IPS DF 6.9 (cell line): ENCODE measurements at regions not wholly inside any gene's neighbourhood (a gene's known extent, or its start where the extent isn't known, plus 50 kb on each side); places are given as distances from the start of the nearest gene placed in this dataset.

Experiments
- DNase-seq: peaks from one replicate; pipeline ENCODE4 v3.0.0-alpha.2; 2013; ENCODE audit warnings: low read depth, low spot score
- H3K27ac ChIP-seq: one replicate; pipeline ENCODE4 v1.5.1; 2013; ENCODE audit warnings: low read length, control low read depth
- H3K27me3 ChIP-seq: 2 replicates; pipeline ENCODE4 v1.6.1; 2013; ENCODE audit warnings: mild to moderate bottlenecking, low read length; ENCODE audit not compliant: control insufficient read depth, insufficient read depth
- H3K36me3 ChIP-seq: 2 replicates; pipeline ENCODE4 v1.6.1; 2013; ENCODE audit warnings: low read length; ENCODE audit not compliant: control insufficient read depth, insufficient read depth
- H3K4me1 ChIP-seq: 2 replicates; pipeline ENCODE4 v1.6.1; 2013; ENCODE audit warnings: low read length; ENCODE audit not compliant: control insufficient read depth, insufficient read depth
- H3K4me3 ChIP-seq: 2 replicates; pipeline ENCODE4 v1.5.1; 2013; ENCODE audit warnings: mild to moderate bottlenecking, low read length
- H3K9me3 ChIP-seq: 2 replicates; pipeline ENCODE4 v1.6.1; 2013; ENCODE audit warnings: low read length, inconsistent platforms; ENCODE audit not compliant: control insufficient read depth, insufficient read depth
- WGBS: extraction: QIAGEN DNeasy Blood & Tissue Kit; methylation state at CpG from one replicate; pipeline ENCODE4 v1.1.7; 2013; ENCODE audit warnings: mixed read lengths, missing lambda C conversion rate; ENCODE audit not compliant: insufficient read length, insufficient coverage; 5-methylcytosine and 5-hydroxymethylcytosine counted together

DNA sequence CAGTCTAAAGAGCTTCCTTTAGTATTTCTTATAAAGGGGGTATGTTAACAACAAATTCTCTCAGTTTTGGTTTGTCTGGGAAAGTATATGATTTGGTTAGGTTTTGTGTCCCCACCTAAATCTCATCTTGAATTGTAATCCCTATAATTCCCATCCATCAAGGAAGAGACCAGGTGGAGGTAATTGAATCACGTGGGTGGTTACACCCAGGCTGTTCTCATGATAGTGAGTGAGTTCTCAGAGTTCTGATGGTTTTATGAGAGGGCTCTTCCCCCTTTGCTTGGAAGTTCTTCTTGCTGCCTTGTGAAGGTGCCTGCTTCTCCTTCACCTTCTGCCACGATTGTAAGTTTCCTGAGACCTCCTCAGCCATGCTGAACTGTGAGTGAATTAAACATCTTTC lies 109.1 kb downstream of the MACIR start:
- WGBS = no CpG with 5 or more reads among the region's 2 CpGs
- no peak overlapping the region for H3K4me3 ChIP-seq
- no peak for DNase-seq
- no peaks in the 10 kb centered on the region for H3K4me1 ChIP-seq
- H3K36me3 ChIP-seq = no peaks in the 10 kb centered on the region
- no peak overlapping the region for H3K27ac ChIP-seq
- H3K9me3 ChIP-seq = no peaks in the 10 kb centered on the region
- no peaks in the 10 kb centered on the region for H3K27me3 ChIP-seq

DNA sequence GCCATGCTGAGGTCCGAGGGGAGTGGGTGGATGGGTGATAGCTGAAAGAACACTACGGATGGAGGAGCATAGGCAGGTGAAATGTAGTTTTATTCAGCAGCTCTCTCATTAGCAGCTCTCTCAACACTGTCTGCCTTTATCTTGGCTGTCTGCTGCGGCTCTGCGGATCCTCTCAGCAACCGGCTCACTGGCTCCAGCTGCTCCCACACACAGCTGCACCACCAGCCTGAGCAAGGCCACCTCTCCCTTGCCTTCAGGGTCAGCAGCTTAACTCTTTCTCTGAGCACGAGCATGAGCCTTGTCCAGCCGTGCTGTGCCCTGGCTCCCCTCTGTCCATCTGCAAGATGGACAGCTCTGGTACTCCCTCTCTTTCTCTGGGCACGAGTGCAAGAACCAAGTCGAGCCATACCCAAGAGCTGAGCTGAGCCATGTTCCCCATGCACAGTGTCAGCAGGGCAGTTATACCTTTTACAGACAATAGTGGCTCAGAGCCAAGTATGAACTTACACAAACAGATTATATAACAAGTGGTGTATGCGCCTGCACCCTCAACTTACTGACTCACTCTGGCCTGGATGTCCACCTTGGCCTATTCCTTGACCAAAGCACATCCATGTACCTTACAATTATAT lies 108.5 kb downstream of the MACIR start:
- no peaks in the 10 kb centered on the region for H3K4me1 ChIP-seq
- H3K27me3 ChIP-seq = no peaks in the 10 kb centered on the region
- H3K36me3 ChIP-seq = no peaks in the 10 kb centered on the region
- DNase-seq = no peak
- H3K27ac ChIP-seq = no peak overlapping the region
- H3K4me3 ChIP-seq = no peak overlapping the region
- no CpG with 5 or more reads among the region's 10 CpGs for WGBS
- no peaks in the 10 kb centered on the region for H3K9me3 ChIP-seq

- no CpG with 5 or more reads among the region's 2 CpGs for WGBS
Measured at GRCh38 chr5:103364074-103364473, 105.5 kb downstream of the MACIR start.

DNA sequence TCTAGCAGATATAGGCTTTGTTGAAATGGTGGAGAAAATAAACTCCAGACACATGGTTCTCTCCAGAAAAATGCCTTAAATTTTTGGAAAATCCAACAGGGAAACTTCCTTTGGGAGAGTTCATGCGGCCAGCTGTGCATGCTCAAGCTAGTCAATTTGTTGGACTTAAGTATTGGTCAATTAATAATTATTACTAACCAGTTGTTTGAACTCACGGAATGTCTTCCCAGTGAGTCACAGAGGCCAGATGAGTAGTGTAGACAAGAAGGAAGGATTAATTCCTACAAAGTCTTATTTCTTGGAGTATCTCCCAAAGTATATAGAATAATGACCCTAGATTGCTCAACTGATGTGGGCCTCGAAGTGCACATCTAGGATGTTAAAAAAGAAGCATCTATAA lies 103.6 kb downstream of the MACIR start:
- H3K27me3 ChIP-seq = no peaks in the 10 kb centered on the region
- H3K9me3 ChIP-seq = no peaks in the 10 kb centered on the region
- WGBS = no CpG with 5 or more reads among the region's 3 CpGs
- H3K27ac ChIP-seq = no peak overlapping the region
- H3K4me3 ChIP-seq = no peak overlapping the region
- H3K36me3 ChIP-seq = no peaks in the 10 kb centered on the region
- no peaks in the 10 kb centered on the region for H3K4me1 ChIP-seq
- DNase-seq = no peak

More at GRCh38 chr5:103364074-103364473, 105.5 kb downstream of the MACIR start:
- no peaks in the 10 kb centered on the region for H3K27me3 ChIP-seq
- H3K36me3 ChIP-seq = no peaks in the 10 kb centered on the region
- H3K4me3 ChIP-seq = no peak overlapping the region
- no peaks in the 10 kb centered on the region for H3K4me1 ChIP-seq
- DNase-seq = no peak
- no peak overlapping the region for H3K27ac ChIP-seq
- no peaks in the 10 kb centered on the region for H3K9me3 ChIP-seq

GRCh38 chr5:103360475-103360874 lies 101.9 kb downstream of the MACIR start:
- Histone ChIP-seq H3K27me3 (no peaks in the 10 kb centered on the region), H3K9me3 (no peaks in the 10 kb centered on the region), H3K4me3 (no peak overlapping the region), H3K4me1 (no peaks in the 10 kb centered on the region), H3K27ac (no peak overlapping the region), H3K36me3 (no peaks in the 10 kb centered on the region)
- no peak for DNase-seq

DNA sequence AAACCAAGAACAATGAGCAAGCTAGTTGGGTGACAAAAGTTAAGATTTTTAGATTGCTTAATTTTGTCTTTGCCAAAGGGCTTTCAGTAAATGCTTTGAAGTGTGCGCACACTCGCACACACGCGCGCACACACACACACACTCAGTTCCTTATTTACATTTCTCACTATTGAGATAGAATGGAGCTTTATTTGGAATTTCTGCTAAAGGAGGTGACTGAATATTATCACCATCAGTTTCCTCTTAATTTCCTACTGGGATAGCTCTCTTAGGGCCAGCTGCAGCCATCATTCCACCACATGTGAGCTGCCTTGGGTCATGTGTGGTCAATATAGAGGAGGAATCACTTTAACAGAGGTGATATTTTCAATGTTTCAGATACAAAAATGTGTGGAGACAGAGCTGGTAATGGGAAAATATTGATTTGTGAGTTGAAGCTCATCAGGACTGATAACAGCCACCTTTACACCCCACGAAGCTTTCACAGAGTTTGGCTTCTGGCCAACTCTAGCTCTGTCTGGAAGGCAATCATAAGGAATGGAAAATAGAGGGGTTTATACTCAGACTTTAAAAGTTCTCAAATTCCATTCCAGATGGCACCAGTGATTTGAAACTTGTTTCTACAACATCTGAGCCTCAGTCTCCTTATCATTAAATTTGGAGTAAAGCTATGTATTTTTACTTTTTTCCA lies 99.9 kb downstream of the MACIR start:
- no peak overlapping the region for H3K4me3 ChIP-seq
- no peaks in the 10 kb centered on the region for H3K27me3 ChIP-seq
- H3K36me3 ChIP-seq = no peaks in the 10 kb centered on the region
- WGBS = no CpG with 5 or more reads among the region's 6 CpGs
- H3K4me1 ChIP-seq = no peaks in the 10 kb centered on the region
- DNase-seq = no peak
- H3K9me3 ChIP-seq = no peaks in the 10 kb centered on the region
- no peak overlapping the region for H3K27ac ChIP-seq

DNA sequence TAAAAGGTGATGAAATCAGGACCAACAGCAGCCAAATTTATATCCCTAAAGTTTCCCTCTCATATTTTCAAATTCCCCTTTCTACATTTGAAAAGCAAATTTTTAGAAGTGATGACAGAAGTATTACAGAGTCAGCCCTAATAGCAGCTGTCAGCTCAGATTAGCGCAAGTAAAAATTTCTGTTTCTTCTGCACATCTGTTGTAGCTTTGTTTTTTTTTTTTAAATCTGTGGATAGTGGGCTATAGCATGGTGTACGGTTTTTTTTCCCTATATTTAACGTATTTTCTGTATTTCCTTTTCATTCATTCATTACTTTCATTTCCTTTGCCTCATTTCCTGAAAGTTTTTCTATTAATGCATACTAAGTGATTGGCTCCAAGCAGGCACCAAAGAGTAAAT lies 99.1 kb downstream of the MACIR start:
- Histone ChIP-seq H3K4me1 (no peaks in the 10 kb centered on the region), H3K36me3 (no peaks in the 10 kb centered on the region), H3K4me3 (no peak overlapping the region), H3K27me3 (no peaks in the 10 kb centered on the region), H3K27ac (no peak overlapping the region), H3K9me3 (no peaks in the 10 kb centered on the region)
- WGBS = no CpG with 5 or more reads among the region's 3 CpGs
- no peak for DNase-seq

DNA sequence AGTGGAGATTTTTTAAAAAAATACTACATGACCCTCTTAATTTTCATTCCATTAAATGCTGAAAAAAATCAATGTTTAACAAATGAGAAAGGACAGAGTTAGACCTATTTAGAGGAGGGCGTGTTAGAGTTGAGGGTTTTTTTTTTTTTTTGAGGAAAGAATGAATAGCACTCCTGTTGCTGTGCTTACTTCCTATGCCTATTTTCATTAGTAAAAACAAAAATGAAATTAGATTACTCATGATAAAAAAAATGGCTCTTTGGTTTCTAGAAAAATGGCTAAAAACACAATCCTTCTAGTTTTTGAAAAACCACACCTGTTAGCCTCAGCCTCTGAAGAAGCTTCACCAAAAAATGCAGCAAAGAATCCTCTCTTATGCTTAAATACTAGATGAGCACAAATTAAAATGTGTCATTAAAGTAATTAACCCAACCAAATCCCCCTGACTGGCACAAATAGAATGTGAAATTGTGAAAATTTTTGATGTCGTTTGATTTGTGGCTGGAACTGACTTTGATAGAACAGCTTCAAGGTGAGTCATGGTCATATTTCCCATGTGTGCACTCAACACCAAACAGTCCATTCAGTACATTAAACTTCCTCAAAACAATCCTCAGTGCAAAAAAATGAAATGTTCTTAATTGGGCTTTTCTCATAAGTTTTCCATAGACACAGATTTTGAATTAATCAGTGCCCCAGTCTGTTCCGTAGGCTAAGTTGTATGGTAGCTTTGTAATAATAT lies 98.0 kb downstream of the MACIR start:
- Histone ChIP-seq H3K4me3 (no peak overlapping the region), H3K4me1 (no peaks in the 10 kb centered on the region), H3K9me3 (no peaks in the 10 kb centered on the region), H3K27me3 (no peaks in the 10 kb centered on the region), H3K36me3 (no peaks in the 10 kb centered on the region), H3K27ac (no peak overlapping the region)
- DNase-seq = no peak
- WGBS = 100% methylated on average over 1 of the region's 3 CpGs

- no CpG with 5 or more reads among the region's 2 CpGs for WGBS
- Histone ChIP-seq H3K27ac (no peak overlapping the region), H3K4me1 (no peaks in the 10 kb centered on the region), H3K4me3 (no peak overlapping the region), H3K27me3 (no peaks in the 10 kb centered on the region), H3K9me3 (no peaks in the 10 kb centered on the region), H3K36me3 (no peaks in the 10 kb centered on the region)
- DNase-seq = no peak
Measured at GRCh38 chr5:103355579-103355978, 97.0 kb downstream of the MACIR start.

DNA sequence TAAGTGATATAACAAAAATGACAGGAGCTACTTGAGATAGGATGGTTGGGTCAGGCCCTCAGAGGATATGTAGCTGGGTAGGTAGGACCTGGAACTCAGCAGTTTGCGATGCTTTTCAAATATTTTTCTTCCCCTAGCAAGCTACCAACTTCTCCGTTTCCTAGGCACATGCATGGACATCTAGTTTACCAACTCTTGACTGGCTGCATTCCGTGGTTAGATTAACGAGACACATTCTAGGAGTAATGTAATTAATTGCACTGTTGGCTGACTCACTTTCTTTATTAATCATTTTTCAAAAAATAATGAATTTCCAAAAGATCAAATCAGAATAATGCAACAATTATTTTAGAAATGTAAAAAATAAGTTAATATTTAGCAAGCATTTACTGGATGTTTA lies 95.9 kb downstream of the MACIR start:
- no peaks in the 10 kb centered on the region for H3K27me3 ChIP-seq
- H3K4me1 ChIP-seq = no peaks in the 10 kb centered on the region
- WGBS = no CpG with 5 or more reads among the region's 4 CpGs
- H3K27ac ChIP-seq = no peak overlapping the region
- no peak overlapping the region for H3K4me3 ChIP-seq
- H3K36me3 ChIP-seq = no peaks in the 10 kb centered on the region
- no peaks in the 10 kb centered on the region for H3K9me3 ChIP-seq
- no peak for DNase-seq
